Ascending aorta (tissue), 2 donors: ENCODE measurements at regions not wholly inside any gene's neighbourhood (a gene's known extent, or its start where the extent isn't known, plus 50 kb on each side); places are given as distances from the start of the nearest gene placed in this dataset.

ENCODE experiments used
- DNase-seq, 2 donors: peaks; one replicate each; pipeline ENCODE4 v3.0.0-alpha.2; 2019; ENCODE audit warnings: low spot score in 2 of 2
- H3K27ac ChIP-seq, 2 donors: fragments of 200-600 bp; sonication (generic); one replicate each; pipeline ENCODE4 v1.5.1; 2016 to 2017; ENCODE audit warnings: mild to moderate bottlenecking in 1 of 2
- H3K27me3 ChIP-seq: fragments of 200-600 bp; sonication (generic); one replicate; pipeline ENCODE4 v1.5.1; 2017
- H3K36me3 ChIP-seq, 2 donors: fragments of 200-600 bp; sonication (generic); one replicate each; pipeline ENCODE4 v1.5.1; 2016
- H3K4me1 ChIP-seq, 2 donors: fragments of 200-600 bp; sonication (generic); one replicate each; pipeline ENCODE4 v1.5.1; 2016 to 2017; ENCODE audit warnings: mild to moderate bottlenecking in 1 of 2
- H3K4me3 ChIP-seq, 2 donors: fragments of 200-600 bp; sonication (generic); one replicate each; pipeline ENCODE4 v1.5.1; 2016 to 2017; ENCODE audit warnings: mild to moderate bottlenecking in 1 of 2
- H3K9me3 ChIP-seq, 2 donors: fragments of 200-600 bp; sonication (generic); one replicate each; pipeline ENCODE4 v1.5.1; 2016
- CTCF ChIP-seq, 3 experiments: fragments of 200-600 bp in 2 of 3; fragments of 450-650 bp in 1 of 3; sonication (generic) in 2 of 3; IDR thresholded peaks; one replicate each; pipeline ENCODE4 v1.5.1; 2016 to 2019; ENCODE audit warnings: antibody characterized with exemption in 3 of 3, mild to moderate bottlenecking in 1 of 3, moderate library complexity in 1 of 3
- intact Hi-C: fragments of 100-400 bp; cut with DNase I; formaldehyde crosslinking; loops from one replicate; pipeline ENCODE4 v1.15.1; 2023

- DNase-seq = no peak
- TF ChIP-seq CTCF (IDR thresholded peaks at IDR 0.05) = no peak
- no peak overlapping the region for H3K4me3 ChIP-seq
- intact Hi-C loops = no loop called here
- H3K9me3 ChIP-seq = no peaks in the 10 kb centered on the region
- H3K36me3 ChIP-seq = no peaks in the 10 kb centered on the region
- no peaks in the 10 kb centered on the region for H3K4me1 ChIP-seq
- no peaks in the 10 kb centered on the region for H3K27me3 ChIP-seq
- H3K27ac ChIP-seq = no peak overlapping the region
Measured at GRCh38 chr4:158322109-158322508, 111.8 kb downstream of the TMEM144 start.

DNA sequence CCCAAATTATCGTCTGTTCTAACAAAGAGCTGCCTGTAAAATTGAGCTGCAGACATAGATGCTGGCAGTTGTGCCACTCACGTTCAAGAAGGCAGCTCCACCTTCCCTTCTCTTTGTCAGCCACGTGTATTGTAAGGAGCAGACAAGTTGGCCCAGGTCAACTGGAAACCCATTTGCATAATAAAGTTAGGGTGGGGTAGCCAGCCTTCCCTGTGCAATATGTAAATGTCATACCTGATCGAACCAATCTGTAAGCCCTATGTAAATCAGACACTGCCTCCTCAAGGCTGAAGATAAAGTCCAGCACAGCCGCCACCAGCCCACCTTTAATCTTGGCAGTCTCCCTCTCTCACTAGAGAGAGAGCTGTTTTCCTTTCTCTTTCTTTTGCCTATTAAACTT lies 117.2 kb downstream of the TMEM144 start:
- Histone ChIP-seq H3K27me3 (no peaks in the 10 kb centered on the region), H3K27ac (no peak overlapping the region), H3K9me3 (no peaks in the 10 kb centered on the region), H3K4me1 (no peaks in the 10 kb centered on the region), H3K4me3 (no peak overlapping the region), H3K36me3 (no peaks in the 10 kb centered on the region)
- no peak for TF ChIP-seq CTCF (IDR thresholded peaks at IDR 0.05)
- intact Hi-C loops = no loop called here
- DNase-seq = no peak

- no peak for TF ChIP-seq CTCF (IDR thresholded peaks at IDR 0.05)
- Histone ChIP-seq H3K4me3 (no peak overlapping the region), H3K27me3 (no peaks in the 10 kb centered on the region), H3K9me3 (no peaks in the 10 kb centered on the region), H3K36me3 (no peaks in the 10 kb centered on the region), H3K27ac (no peak overlapping the region), H3K4me1 (no peaks in the 10 kb centered on the region)
- intact Hi-C loops = no loop called here
- no peak for DNase-seq
Measured at GRCh38 chr4:158331863-158332262, 121.6 kb downstream of the TMEM144 start.

DNA sequence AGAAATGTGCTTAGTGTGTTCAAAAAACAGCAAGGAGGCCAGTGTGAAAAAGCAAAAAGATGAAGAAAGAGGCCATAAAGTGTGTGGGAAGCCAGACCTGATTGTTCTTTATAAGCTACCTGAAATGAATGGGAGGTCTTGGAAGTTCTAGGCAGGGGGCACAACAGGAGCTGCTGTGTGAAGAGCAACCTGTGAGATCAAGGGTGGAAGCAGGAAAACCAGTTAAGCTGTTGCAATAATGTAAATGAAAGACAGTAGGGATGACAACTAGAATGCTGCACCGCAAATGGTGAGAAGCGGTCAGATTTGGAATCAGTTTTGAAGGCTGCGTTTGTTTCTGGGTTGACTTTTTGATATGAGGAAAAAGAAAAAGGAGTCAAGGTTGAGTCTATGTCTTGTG lies 123.5 kb downstream of the TMEM144 start:
- H3K4me3 ChIP-seq = no peak overlapping the region
- H3K27me3 ChIP-seq = no peaks in the 10 kb centered on the region
- TF ChIP-seq CTCF (IDR thresholded peaks at IDR 0.05) = no peak
- H3K36me3 ChIP-seq = no peaks in the 10 kb centered on the region
- H3K4me1 ChIP-seq = no peaks in the 10 kb centered on the region
- no peak for DNase-seq
- intact Hi-C loops = no loop called here
- no peak overlapping the region for H3K27ac ChIP-seq
- H3K9me3 ChIP-seq = no peaks in the 10 kb centered on the region

DNA sequence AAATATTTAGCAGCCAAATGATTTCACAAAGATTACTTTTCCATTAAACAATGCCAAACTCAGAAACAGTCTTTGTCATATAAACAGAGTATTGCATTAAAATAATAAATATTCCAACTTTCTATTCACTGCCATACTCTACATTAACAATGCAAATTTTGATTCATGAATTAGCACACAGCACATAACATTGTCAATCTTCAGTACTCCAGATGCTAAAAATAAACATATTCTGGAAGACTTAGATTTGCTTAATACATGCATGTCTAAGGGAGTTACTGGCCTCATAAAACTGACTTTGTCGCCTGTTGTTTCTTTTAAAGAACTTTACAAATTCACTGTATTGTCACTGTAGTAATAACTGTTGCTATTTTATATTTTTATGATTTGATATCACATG lies 131.6 kb downstream of the TMEM144 start:
- H3K4me3 ChIP-seq = no peak overlapping the region
- no peaks in the 10 kb centered on the region for H3K4me1 ChIP-seq
- H3K27me3 ChIP-seq = no peaks in the 10 kb centered on the region
- DNase-seq = no peak
- intact Hi-C loops = no loop called here
- TF ChIP-seq CTCF (IDR thresholded peaks at IDR 0.05) = no peak
- no peak overlapping the region for H3K27ac ChIP-seq
- H3K36me3 ChIP-seq = no peaks in the 10 kb centered on the region
- no peaks in the 10 kb centered on the region for H3K9me3 ChIP-seq

- no peaks in the 10 kb centered on the region for H3K9me3 ChIP-seq
- H3K4me1 ChIP-seq = no peaks in the 10 kb centered on the region
- intact Hi-C loops = no loop called here
- no peak overlapping the region for H3K27ac ChIP-seq
- no peak for TF ChIP-seq CTCF (IDR thresholded peaks at IDR 0.05)
- DNase-seq = no peak
- H3K36me3 ChIP-seq = no peaks in the 10 kb centered on the region
- H3K4me3 ChIP-seq = no peak overlapping the region
- no peaks in the 10 kb centered on the region for H3K27me3 ChIP-seq
Measured at GRCh38 chr4:158346576-158346975, 136.3 kb downstream of the TMEM144 start.
